HAP-1 (cell line): ENCODE measurements at regions not wholly inside any gene's neighbourhood (a gene's known extent, or its start where the extent isn't known, plus 50 kb on each side); places are given as distances from the start of the nearest gene placed in this dataset.

Source experiments
- DNase-seq, 2 experiments: peaks; one replicate each; pipeline ENCODE4 v3.0.0-alpha.2; 2016 to 2020; ENCODE audit warnings: low spot score in 2 of 2
- H3K27me3 ChIP-seq: fragments of 250-450 bp; sonication (Bioruptor Pico); 2 replicates; pipeline ENCODE4 v1.5.1; 2020; ENCODE audit warnings: low read depth, mild to moderate bottlenecking, moderate library complexity
- H3K36me3 ChIP-seq: fragments of 250-450 bp; sonication (Bioruptor Pico); replicated peaks from 2 replicates; pipeline ENCODE4 v1.5.1; 2020; ENCODE audit warnings: mild to moderate bottlenecking
- H3K4me1 ChIP-seq: fragments of 250-450 bp; sonication (Bioruptor Pico); 2 replicates; pipeline ENCODE4 v1.5.1; 2020; ENCODE audit warnings: mild to moderate bottlenecking
- H3K4me3 ChIP-seq: fragments of 250-450 bp; sonication (Bioruptor Pico); 2 replicates; pipeline ENCODE4 v1.5.1; 2020; ENCODE audit warnings: mild to moderate bottlenecking, moderate library complexity
- H3K9me3 ChIP-seq: fragments of 250-450 bp; sonication (Bioruptor Pico); 2 replicates; pipeline ENCODE4 v1.5.1; 2020; ENCODE audit warnings: mild to moderate bottlenecking, moderate library complexity
- in situ Hi-C: fragments of 300-500 bp; cut with MboI; formaldehyde crosslinking; loops from 3 replicates; pipeline ENCODE4 v1.14.3; 2020; ENCODE audit warnings: low sequenced_read_pairs, inconsistent platforms, mixed read lengths

- no peak for DNase-seq
Measured at GRCh38 chr4:132238697-132239096, 910.4 kb upstream of the PCDH10 start.

GRCh38 chr4:132240081-132240480 lies 909.0 kb upstream of the PCDH10 start:
- no peaks in the 10 kb centered on the region for H3K27me3 ChIP-seq
- no peak overlapping the region for H3K4me3 ChIP-seq
- no peaks in the 10 kb centered on the region for H3K9me3 ChIP-seq
- no peak for DNase-seq
- no peaks in the 10 kb centered on the region for H3K36me3 ChIP-seq
- no peaks in the 10 kb centered on the region for H3K4me1 ChIP-seq
- in situ Hi-C loops = no loop called here

More at GRCh38 chr4:132238697-132239096, 910.4 kb upstream of the PCDH10 start:
- in situ Hi-C loops = no loop called here
- no peak overlapping the region for H3K4me3 ChIP-seq
- H3K9me3 ChIP-seq = no peaks in the 10 kb centered on the region
- H3K4me1 ChIP-seq = no peaks in the 10 kb centered on the region
- H3K27me3 ChIP-seq = no peaks in the 10 kb centered on the region
- H3K36me3 ChIP-seq = no peaks in the 10 kb centered on the region

- no peak for DNase-seq
- no peaks in the 10 kb centered on the region for H3K9me3 ChIP-seq
- H3K27me3 ChIP-seq = no peaks in the 10 kb centered on the region
- H3K4me3 ChIP-seq = no peak overlapping the region
- no peaks in the 10 kb centered on the region for H3K4me1 ChIP-seq
- H3K36me3 ChIP-seq = no peaks in the 10 kb centered on the region
- in situ Hi-C loops = no loop called here
Measured at GRCh38 chr4:132245319-132245718, 903.8 kb upstream of the PCDH10 start.

GRCh38 chr4:132264176-132264575 lies 884.9 kb upstream of the PCDH10 start:
- no peak for DNase-seq
- Histone ChIP-seq H3K9me3 (no peaks in the 10 kb centered on the region), H3K36me3 (no peaks in the 10 kb centered on the region), H3K4me3 (no peak overlapping the region), H3K4me1 (no peaks in the 10 kb centered on the region), H3K27me3 (no peaks in the 10 kb centered on the region)
- in situ Hi-C loops = no loop called here

- Histone ChIP-seq H3K36me3 (no peaks in the 10 kb centered on the region), H3K9me3 (no peaks in the 10 kb centered on the region), H3K4me3 (no peak overlapping the region), H3K4me1 (no peaks in the 10 kb centered on the region), H3K27me3 (no peaks in the 10 kb centered on the region)
- in situ Hi-C loops = no loop called here
- no peak for DNase-seq
Measured at GRCh38 chr4:132266374-132266773, 882.7 kb upstream of the PCDH10 start.

- no peak for DNase-seq
- no peaks in the 10 kb centered on the region for H3K36me3 ChIP-seq
- H3K4me3 ChIP-seq = no peak overlapping the region
- H3K4me1 ChIP-seq = no peaks in the 10 kb centered on the region
- in situ Hi-C loops = no loop called here
- no peaks in the 10 kb centered on the region for H3K9me3 ChIP-seq
- no peaks in the 10 kb centered on the region for H3K27me3 ChIP-seq
Measured at GRCh38 chr4:132267321-132267720, 881.8 kb upstream of the PCDH10 start.

GRCh38 chr4:132269303-132269990 lies 879.6 kb upstream of the PCDH10 start:
- no peaks in the 10 kb centered on the region for H3K4me1 ChIP-seq
- no peak for DNase-seq
- no peaks in the 10 kb centered on the region for H3K27me3 ChIP-seq
- no peak overlapping the region for H3K4me3 ChIP-seq
- H3K9me3 ChIP-seq = no peaks in the 10 kb centered on the region
- no peaks in the 10 kb centered on the region for H3K36me3 ChIP-seq
- in situ Hi-C loops = no loop called here

GRCh38 chr4:132275583-132276121 lies 873.4 kb upstream of the PCDH10 start:
- Histone ChIP-seq H3K4me1 (no peaks in the 10 kb centered on the region), H3K4me3 (no peak overlapping the region), H3K36me3 (no peaks in the 10 kb centered on the region), H3K9me3 (no peaks in the 10 kb centered on the region), H3K27me3 (no peaks in the 10 kb centered on the region)
- in situ Hi-C loops = no loop called here
- DNase-seq = no peak

GRCh38 chr4:132276185-132276584 lies 872.9 kb upstream of the PCDH10 start:
- Histone ChIP-seq H3K9me3 (no peaks in the 10 kb centered on the region), H3K36me3 (no peaks in the 10 kb centered on the region), H3K4me3 (no peak overlapping the region), H3K4me1 (no peaks in the 10 kb centered on the region), H3K27me3 (no peaks in the 10 kb centered on the region)
- in situ Hi-C loops = no loop called here
- no peak for DNase-seq

- in situ Hi-C loops = no loop called here
- Histone ChIP-seq H3K4me1 (no peaks in the 10 kb centered on the region), H3K4me3 (no peak overlapping the region), H3K36me3 (no peaks in the 10 kb centered on the region), H3K9me3 (no peaks in the 10 kb centered on the region), H3K27me3 (no peaks in the 10 kb centered on the region)
- no peak for DNase-seq
Measured at GRCh38 chr4:132276989-132277388, 872.1 kb upstream of the PCDH10 start.

GRCh38 chr4:132281733-132282132 lies 867.4 kb upstream of the PCDH10 start:
- no peak for DNase-seq
- Histone ChIP-seq H3K9me3 (peaks cover 3% of the 10 kb centered on the region; the same call in 1 of the 2 replicates), H3K27me3 (no peaks in the 10 kb centered on the region), H3K4me3 (no peak overlapping the region), H3K4me1 (no peaks in the 10 kb centered on the region), H3K36me3 (no peaks in the 10 kb centered on the region)
- in situ Hi-C loops = no loop called here

- in situ Hi-C loops = no loop called here
- Histone ChIP-seq H3K4me3 (no peak overlapping the region), H3K4me1 (no peaks in the 10 kb centered on the region), H3K36me3 (no peaks in the 10 kb centered on the region), H3K27me3 (no peaks in the 10 kb centered on the region), H3K9me3 (peaks cover 3% of the 10 kb centered on the region; the same call in 1 of the 2 replicates)
- no peak for DNase-seq
Measured at GRCh38 chr4:132284910-132285426, 864.1 kb upstream of the PCDH10 start.

- Histone ChIP-seq H3K4me1 (no peaks in the 10 kb centered on the region), H3K4me3 (no peak overlapping the region), H3K9me3 (no peaks in the 10 kb centered on the region), H3K27me3 (no peaks in the 10 kb centered on the region), H3K36me3 (no peaks in the 10 kb centered on the region)
- DNase-seq = no peak
- in situ Hi-C loops = no loop called here
Measured at GRCh38 chr4:132297346-132297745, 851.7 kb upstream of the PCDH10 start.

GRCh38 chr4:132299841-132300240 lies 849.3 kb upstream of the PCDH10 start:
- Histone ChIP-seq H3K4me3 (no peak overlapping the region), H3K27me3 (no peaks in the 10 kb centered on the region), H3K36me3 (no peaks in the 10 kb centered on the region), H3K9me3 (no peaks in the 10 kb centered on the region), H3K4me1 (no peaks in the 10 kb centered on the region)
- in situ Hi-C loops = no loop called here
- DNase-seq = no peak
